AG20443 (cell line): ENCODE measurements at regions not wholly inside any gene's neighbourhood (a gene's known extent, or its start where the extent isn't known, plus 50 kb on each side); places are given as distances from the start of the nearest gene placed in this dataset.
A peak's percentile ranks its signal among the peaks of the same experiment; 100 is the strongest.
"Not testable (repeated sequence)": the region's sequence is repeated elsewhere in the genome, so short reads cannot be mapped to it uniquely, and the experiment has no call there.

Experiments used
- DNase-seq: peaks from one replicate; pipeline ENCODE4 v3.0.0; 2012; ENCODE audit warnings: low spot score, mixed read lengths

GRCh38 chr10:36765782-36766414 lies 359.5 kb upstream of the ANKRD30A start:
- no peak for DNase-seq

GRCh38 chr10:36764823-36765222 lies 360.6 kb upstream of the ANKRD30A start:
- DNase-seq, result no peak

- DNase-seq, result no peak
Measured at GRCh38 chr10:36761121-36761520, 364.3 kb upstream of the ANKRD30A start.

GRCh38 chr10:36759141-36759805 lies 366.1 kb upstream of the ANKRD30A start:
- peak; percentile 87 for DNase-seq

GRCh38 chr10:36748128-36748871 lies 377.1 kb upstream of the ANKRD30A start:
- no peak for DNase-seq

- no peak for DNase-seq
Measured at GRCh38 chr10:36739884-36740445, 385.4 kb upstream of the ANKRD30A start.

GRCh38 chr10:36738738-36739431 lies 386.5 kb upstream of the ANKRD30A start:
- no peak for DNase-seq

GRCh38 chr10:36736311-36736710 lies 389.1 kb upstream of the ANKRD30A start:
- no peak for DNase-seq

GRCh38 chr10:36734590-36734989 lies 390.8 kb upstream of the ANKRD30A start:
- not testable (repeated sequence) for DNase-seq

- peak; percentile 13 for DNase-seq
Measured at GRCh38 chr10:36730316-36730715, 395.1 kb upstream of the ANKRD30A start.

GRCh38 chr10:36728626-36729025 lies 396.8 kb upstream of the ANKRD30A start:
- no peak for DNase-seq

- DNase-seq, result peak; percentile 76
Measured at GRCh38 chr10:36725581-36726520, 399.5 kb upstream of the ANKRD30A start.

- DNase-seq, result no peak
Measured at GRCh38 chr10:36722777-36723176, 402.6 kb upstream of the ANKRD30A start.

GRCh38 chr10:36721871-36722270 lies 403.5 kb upstream of the ANKRD30A start:
- peak; percentile 10 for DNase-seq

GRCh38 chr10:36720895-36721294 lies 404.5 kb upstream of the ANKRD30A start:
- no peak for DNase-seq

GRCh38 chr10:36717118-36717517 lies 408.3 kb upstream of the ANKRD30A start:
- DNase-seq, result no peak

- DNase-seq, result no peak
Measured at GRCh38 chr10:36716291-36716690, 409.1 kb upstream of the ANKRD30A start.

GRCh38 chr10:36712695-36713094 lies 412.7 kb upstream of the ANKRD30A start:
- DNase-seq, result no peak

- DNase-seq, result no peak
Measured at GRCh38 chr10:36711361-36711760, 414.0 kb upstream of the ANKRD30A start.

- DNase-seq, result no peak
Measured at GRCh38 chr10:36704124-36704523, 421.3 kb upstream of the ANKRD30A start.

GRCh38 chr10:36703179-36703578 lies 422.2 kb upstream of the ANKRD30A start:
- no peak for DNase-seq
